Caki2 (cell line): ENCODE measurements at regions not wholly inside any gene's neighbourhood (a gene's known extent, or its start where the extent isn't known, plus 50 kb on each side); places are given as distances from the start of the nearest gene placed in this dataset.
A peak's percentile ranks its signal among the peaks of the same experiment; 100 is the strongest.

Experiments used
- DNase-seq: peaks from one replicate; pipeline ENCODE4 v3.0.0-alpha.2; 2015; ENCODE audit warnings: low read depth
- in situ Hi-C: cut with HindIII; loops from 2 replicates; pipeline ENCODE4 v1.10.0; 2016; ENCODE audit warnings: low sequenced_read_pairs, low pct_unique_long_range_greater_than_20kb, mixed read lengths

GRCh38 chr13:85009447-85009846, 789.8 kb downstream of the SLITRK6 start:
- in situ Hi-C loops: no loop called here
- DNase-seq: no peak

GRCh38 chr13:84999252-84999651, 800.0 kb downstream of the SLITRK6 start:
- no peak for DNase-seq
- in situ Hi-C loops: no loop called here

GRCh38 chr13:84998681-84999080, 800.5 kb downstream of the SLITRK6 start:
- in situ Hi-C loops: no loop called here
- DNase-seq: no peak

- no peak for DNase-seq
- in situ Hi-C loops: no loop called here
Measured at GRCh38 chr13:84997858-84998257, 801.4 kb downstream of the SLITRK6 start.

- peak; percentile 31 for DNase-seq
- in situ Hi-C loops: no loop called here
Measured at GRCh38 chr13:84994582-84994981, 804.6 kb downstream of the SLITRK6 start.

- DNase-seq: no peak
- in situ Hi-C loops: no loop called here
Measured at GRCh38 chr13:84985860-84986259, 813.4 kb downstream of the SLITRK6 start.

- no peak for DNase-seq
- in situ Hi-C loops: no loop called here
Measured at GRCh38 chr13:84983321-84983720, 815.9 kb downstream of the SLITRK6 start.

- in situ Hi-C loops: no loop called here
- DNase-seq: no peak
Measured at GRCh38 chr13:84980571-84980970, 818.6 kb downstream of the SLITRK6 start.

- in situ Hi-C loops: no loop called here
Measured at GRCh38 chr13:84978851-84979250, 820.4 kb downstream of the SLITRK6 start.

GRCh38 chr13:84973661-84974060, 825.6 kb downstream of the SLITRK6 start:
- in situ Hi-C loops: no loop called here
- no peak for DNase-seq

More at GRCh38 chr13:84978851-84979250, 820.4 kb downstream of the SLITRK6 start:
- no peak for DNase-seq

GRCh38 chr13:84972907-84973306, 826.3 kb downstream of the SLITRK6 start:
- no peak for DNase-seq
- in situ Hi-C loops: no loop called here

- DNase-seq: no peak
- in situ Hi-C loops: no loop called here
Measured at GRCh38 chr13:84962849-84963248, 836.4 kb downstream of the SLITRK6 start.

- in situ Hi-C loops: no loop called here
- no peak for DNase-seq
Measured at GRCh38 chr13:84962141-84962750, 837.0 kb downstream of the SLITRK6 start.

- in situ Hi-C loops: no loop called here
- no peak for DNase-seq
Measured at GRCh38 chr13:84961023-84961422, 838.2 kb downstream of the SLITRK6 start.

- in situ Hi-C loops: no loop called here
- DNase-seq: no peak
Measured at GRCh38 chr13:84959818-84960217, 839.4 kb downstream of the SLITRK6 start.

- in situ Hi-C loops: no loop called here
- DNase-seq: no peak
Measured at GRCh38 chr13:84954636-84955035, 844.6 kb downstream of the SLITRK6 start.

- DNase-seq: no peak
- in situ Hi-C loops: no loop called here
Measured at GRCh38 chr13:84951128-84951527, 848.1 kb downstream of the SLITRK6 start.

- no peak for DNase-seq
Measured at GRCh38 chr13:84946192-84946591, 853.0 kb downstream of the SLITRK6 start.

GRCh38 chr13:84940798-84941197, 858.4 kb downstream of the SLITRK6 start:
- in situ Hi-C loops: no loop called here
- no peak for DNase-seq

More at GRCh38 chr13:84946192-84946591, 853.0 kb downstream of the SLITRK6 start:
- in situ Hi-C loops: no loop called here

GRCh38 chr13:84940167-84940566, 859.1 kb downstream of the SLITRK6 start:
- DNase-seq: no peak
- in situ Hi-C loops: no loop called here
